ENCODE measurements at regions not wholly inside any gene's neighbourhood (a gene's known extent, or its start where the extent isn't known, plus 50 kb on each side); places are given as distances from the start of the nearest gene placed in this dataset.

GRCh38 chr22:22706253-22706915 lies 62.0 kb downstream of the GGTLC2 start:
- H3K9me3 ChIP-seq (ENCODE audit: control insufficient read depth, insufficient read depth, low read length): no peaks in the 10 kb centered on the region
- H3K27ac ChIP-seq (ENCODE audit: low read length): no peak overlapping the region
- H3K36me3 ChIP-seq (ENCODE audit: control insufficient read depth, insufficient read depth, low read length): no peaks in the 10 kb centered on the region
- DNase-seq (ENCODE audit: low read depth, low spot score): no peak
- peaks cover 8% of the 10 kb centered on the region for H3K27me3 ChIP-seq (ENCODE audit: control insufficient read depth, insufficient read depth, low read length)
- WGBS (ENCODE audit: insufficient coverage, insufficient read length): no CpG with 5 or more reads among the region's 4 CpGs
- no peaks in the 10 kb centered on the region for H3K4me1 ChIP-seq (ENCODE audit: control insufficient read depth, insufficient read depth, low read length)
- no peak overlapping the region for H3K4me3 ChIP-seq (ENCODE audit: low read length)

GRCh38 chr22:22709719-22710445 lies 65.5 kb downstream of the GGTLC2 start:
- no peaks in the 10 kb centered on the region for H3K36me3 ChIP-seq (ENCODE audit: control insufficient read depth, insufficient read depth, low read length)
- no CpG with 5 or more reads among the region's 4 CpGs for WGBS (ENCODE audit: insufficient coverage, insufficient read length)
- peaks cover 12% of the 10 kb centered on the region for H3K27me3 ChIP-seq (ENCODE audit: control insufficient read depth, insufficient read depth, low read length)
- DNase-seq (ENCODE audit: low read depth, low spot score): no peak
- H3K9me3 ChIP-seq (ENCODE audit: control insufficient read depth, insufficient read depth, low read length): no peaks in the 10 kb centered on the region
- no peaks in the 10 kb centered on the region for H3K4me1 ChIP-seq (ENCODE audit: control insufficient read depth, insufficient read depth, low read length)
- no peak overlapping the region for H3K4me3 ChIP-seq (ENCODE audit: low read length)
- no peak overlapping the region for H3K27ac ChIP-seq (ENCODE audit: low read length)

DNA sequence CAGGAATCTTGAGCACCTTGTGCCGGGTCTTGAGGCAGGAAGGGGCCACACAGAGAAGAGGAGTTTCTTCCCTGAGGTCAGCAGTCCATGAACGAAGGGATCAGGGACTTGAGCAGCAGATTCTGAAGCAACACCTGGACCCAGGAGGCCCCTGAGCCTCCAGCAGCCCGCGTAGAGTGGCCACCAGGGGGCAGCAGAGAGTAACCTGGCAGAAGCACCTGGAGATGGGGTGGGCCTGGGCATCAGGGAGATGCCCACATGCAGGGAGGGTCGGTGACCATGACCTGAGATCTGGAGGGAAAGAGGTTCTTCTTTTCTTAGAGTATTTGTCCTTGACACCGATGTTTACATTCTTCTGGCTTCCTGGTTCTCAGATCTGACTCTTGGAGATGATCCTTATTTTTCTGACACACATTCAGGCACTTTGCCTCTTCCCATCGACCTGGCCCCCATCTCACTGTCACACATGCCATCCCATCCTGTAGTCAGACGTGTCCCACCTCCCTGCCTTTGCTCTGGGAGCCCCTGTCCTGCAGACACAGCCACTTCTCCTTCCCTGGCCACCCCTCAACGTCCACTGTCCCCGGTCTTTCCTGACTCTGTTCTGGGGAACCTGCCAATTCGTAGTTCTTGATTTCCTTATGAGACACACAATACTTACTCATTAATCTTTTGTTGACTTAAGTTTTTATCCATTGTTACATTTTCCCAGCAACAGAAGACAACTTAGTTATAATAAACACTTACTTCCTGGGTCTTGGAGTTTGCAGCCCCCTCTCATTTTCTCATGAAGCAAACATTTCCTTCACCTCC lies 66.5 kb downstream of the GGTLC2 start:
- WGBS (ENCODE audit: insufficient coverage, insufficient read length): no CpG with 5 or more reads among the region's 11 CpGs
- peaks cover 14% of the 10 kb centered on the region for H3K27me3 ChIP-seq (ENCODE audit: control insufficient read depth, insufficient read depth, low read length)

DNA sequence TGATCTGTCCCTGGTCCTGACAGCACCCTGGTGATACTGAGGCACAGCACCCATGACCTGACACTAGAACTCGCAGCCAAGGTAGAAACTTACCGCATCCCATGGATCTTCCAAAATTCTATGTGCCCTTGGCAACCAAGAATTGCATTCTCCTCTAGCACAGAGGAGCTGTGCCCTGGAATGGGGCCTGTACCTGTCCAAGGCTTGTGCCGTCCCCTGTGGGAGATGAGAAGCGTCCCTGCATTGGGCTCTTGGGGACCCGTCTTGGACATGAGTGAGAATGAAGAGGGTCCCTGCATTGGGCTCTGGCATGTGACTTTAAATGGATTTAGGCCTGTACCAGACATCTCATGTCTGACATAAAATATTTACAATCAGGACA lies 67.1 kb downstream of the GGTLC2 start:
- Histone ChIP-seq H3K27ac (ENCODE audit: low read length) (no peak overlapping the region), H3K4me3 (ENCODE audit: low read length) (no peak overlapping the region), H3K36me3 (ENCODE audit: control insufficient read depth, insufficient read depth, low read length) (no peaks in the 10 kb centered on the region), H3K4me1 (ENCODE audit: control insufficient read depth, insufficient read depth, low read length) (no peaks in the 10 kb centered on the region), H3K27me3 (ENCODE audit: control insufficient read depth, insufficient read depth, low read length) (peaks cover 14% of the 10 kb centered on the region), H3K9me3 (ENCODE audit: control insufficient read depth, insufficient read depth, low read length) (no peaks in the 10 kb centered on the region)
- DNase-seq (ENCODE audit: low read depth, low spot score): no peak
- no CpG with 5 or more reads among the region's 5 CpGs for WGBS (ENCODE audit: insufficient coverage, insufficient read length)

More for the DNA sequence above, 66.5 kb downstream of the GGTLC2 start:
- H3K9me3 ChIP-seq (ENCODE audit: control insufficient read depth, insufficient read depth, low read length): no peaks in the 10 kb centered on the region
- DNase-seq (ENCODE audit: low read depth, low spot score): no peak
- H3K4me1 ChIP-seq (ENCODE audit: control insufficient read depth, insufficient read depth, low read length): no peaks in the 10 kb centered on the region
- no peak overlapping the region for H3K4me3 ChIP-seq (ENCODE audit: low read length)
- no peak overlapping the region for H3K27ac ChIP-seq (ENCODE audit: low read length)
- no peaks in the 10 kb centered on the region for H3K36me3 ChIP-seq (ENCODE audit: control insufficient read depth, insufficient read depth, low read length)

DNA sequence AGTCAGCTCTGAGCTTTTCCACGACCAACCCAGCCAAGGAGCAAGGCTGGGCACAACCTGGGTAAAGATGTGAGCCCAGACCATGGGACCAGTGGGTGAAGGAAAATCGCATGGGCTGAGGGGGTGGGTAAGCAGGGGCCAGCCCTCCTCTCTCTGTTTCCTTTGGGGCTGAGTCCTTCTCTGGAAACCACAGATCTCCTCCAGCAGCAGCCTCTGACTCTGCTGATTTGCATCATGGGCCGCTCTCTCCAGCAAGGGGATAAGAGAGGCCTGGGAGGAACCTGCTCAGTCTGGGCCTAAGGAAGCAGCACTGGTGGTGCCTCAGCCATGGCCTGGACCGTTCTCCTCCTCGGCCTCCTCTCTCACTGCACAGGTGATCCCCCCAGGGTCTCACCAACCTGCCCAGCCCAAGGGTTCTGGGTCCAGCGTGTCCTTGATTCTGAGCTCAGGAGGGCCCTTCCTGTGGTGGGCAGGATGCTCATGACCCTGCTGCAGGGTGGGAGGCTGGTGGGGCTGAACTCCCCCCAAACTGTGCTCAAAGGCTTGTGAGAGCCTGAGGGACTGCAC lies 67.8 kb downstream of the GGTLC2 start:
- Histone ChIP-seq H3K36me3 (ENCODE audit: control insufficient read depth, insufficient read depth, low read length) (no peaks in the 10 kb centered on the region), H3K27me3 (ENCODE audit: control insufficient read depth, insufficient read depth, low read length) (peaks cover 13% of the 10 kb centered on the region), H3K4me3 (ENCODE audit: low read length) (no peak overlapping the region), H3K27ac (ENCODE audit: low read length) (no peak overlapping the region), H3K4me1 (ENCODE audit: control insufficient read depth, insufficient read depth, low read length) (no peaks in the 10 kb centered on the region), H3K9me3 (ENCODE audit: control insufficient read depth, insufficient read depth, low read length) (no peaks in the 10 kb centered on the region)
- WGBS (ENCODE audit: insufficient coverage, insufficient read length): no CpG with 5 or more reads among the region's 6 CpGs
- no peak for DNase-seq (ENCODE audit: low read depth, low spot score)

- H3K4me1 ChIP-seq (ENCODE audit: control insufficient read depth, insufficient read depth, low read length): no peaks in the 10 kb centered on the region
- WGBS (ENCODE audit: insufficient coverage, insufficient read length): no CpG with 5 or more reads among the region's 13 CpGs
- H3K27ac ChIP-seq (ENCODE audit: low read length): no peak overlapping the region
- no peaks in the 10 kb centered on the region for H3K36me3 ChIP-seq (ENCODE audit: control insufficient read depth, insufficient read depth, low read length)
- DNase-seq (ENCODE audit: low read depth, low spot score): no peak
- no peaks in the 10 kb centered on the region for H3K9me3 ChIP-seq (ENCODE audit: control insufficient read depth, insufficient read depth, low read length)
- H3K27me3 ChIP-seq (ENCODE audit: control insufficient read depth, insufficient read depth, low read length): peaks cover 14% of the 10 kb centered on the region
- H3K4me3 ChIP-seq (ENCODE audit: low read length): no peak overlapping the region
Measured at GRCh38 chr22:22712666-22713365, 68.4 kb downstream of the GGTLC2 start.

GRCh38 chr22:22713416-22713815 lies 69.0 kb downstream of the GGTLC2 start:
- no peak overlapping the region for H3K27ac ChIP-seq (ENCODE audit: low read length)
- no peak overlapping the region for H3K4me3 ChIP-seq (ENCODE audit: low read length)
- no peak for DNase-seq (ENCODE audit: low read depth, low spot score)
- no peaks in the 10 kb centered on the region for H3K36me3 ChIP-seq (ENCODE audit: control insufficient read depth, insufficient read depth, low read length)
- H3K4me1 ChIP-seq (ENCODE audit: control insufficient read depth, insufficient read depth, low read length): no peaks in the 10 kb centered on the region
- H3K27me3 ChIP-seq (ENCODE audit: control insufficient read depth, insufficient read depth, low read length): peaks cover 12% of the 10 kb centered on the region
- WGBS (ENCODE audit: insufficient coverage, insufficient read length): no CpG with 5 or more reads among the region's 1 CpG
- no peaks in the 10 kb centered on the region for H3K9me3 ChIP-seq (ENCODE audit: control insufficient read depth, insufficient read depth, low read length)

- DNase-seq (ENCODE audit: low read depth, low spot score): no peak
- peaks cover 9% of the 10 kb centered on the region; the same call in 1 of the 2 replicates for H3K27me3 ChIP-seq (ENCODE audit: control insufficient read depth, insufficient read depth, low read length)
- WGBS (ENCODE audit: insufficient coverage, insufficient read length): no CpG with 5 or more reads among the region's 7 CpGs
- no peaks in the 10 kb centered on the region for H3K4me1 ChIP-seq (ENCODE audit: control insufficient read depth, insufficient read depth, low read length)
- no peak overlapping the region for H3K4me3 ChIP-seq (ENCODE audit: low read length)
- H3K27ac ChIP-seq (ENCODE audit: low read length): no peak overlapping the region
- H3K9me3 ChIP-seq (ENCODE audit: control insufficient read depth, insufficient read depth, low read length): peaks cover 1% of the 10 kb centered on the region; the same call in 1 of the 2 replicates
- no peaks in the 10 kb centered on the region for H3K36me3 ChIP-seq (ENCODE audit: control insufficient read depth, insufficient read depth, low read length)
Measured at GRCh38 chr22:22714600-22715335, 70.4 kb downstream of the GGTLC2 start.

- no peak overlapping the region for H3K27ac ChIP-seq (ENCODE audit: low read length)
- peaks cover 1% of the 10 kb centered on the region; the same call in 1 of the 2 replicates for H3K9me3 ChIP-seq (ENCODE audit: control insufficient read depth, insufficient read depth, low read length)
- no CpG with 5 or more reads among the region's 6 CpGs for WGBS (ENCODE audit: insufficient coverage, insufficient read length)
- no peaks in the 10 kb centered on the region for H3K36me3 ChIP-seq (ENCODE audit: control insufficient read depth, insufficient read depth, low read length)
- H3K4me3 ChIP-seq (ENCODE audit: low read length): no peak overlapping the region
- no peak for DNase-seq (ENCODE audit: low read depth, low spot score)
- H3K27me3 ChIP-seq (ENCODE audit: control insufficient read depth, insufficient read depth, low read length): peaks cover 8% of the 10 kb centered on the region; the same call in 1 of the 2 replicates
- H3K4me1 ChIP-seq (ENCODE audit: control insufficient read depth, insufficient read depth, low read length): no peaks in the 10 kb centered on the region
Measured at GRCh38 chr22:22716136-22716665, 71.8 kb downstream of the GGTLC2 start.

All from iPS DF 6.9 (cell line).